ENCODE measurements at regions not wholly inside any gene's neighbourhood (a gene's known extent, or its start where the extent isn't known, plus 50 kb on each side); places are given as distances from the start of the nearest gene placed in this dataset.

DNA sequence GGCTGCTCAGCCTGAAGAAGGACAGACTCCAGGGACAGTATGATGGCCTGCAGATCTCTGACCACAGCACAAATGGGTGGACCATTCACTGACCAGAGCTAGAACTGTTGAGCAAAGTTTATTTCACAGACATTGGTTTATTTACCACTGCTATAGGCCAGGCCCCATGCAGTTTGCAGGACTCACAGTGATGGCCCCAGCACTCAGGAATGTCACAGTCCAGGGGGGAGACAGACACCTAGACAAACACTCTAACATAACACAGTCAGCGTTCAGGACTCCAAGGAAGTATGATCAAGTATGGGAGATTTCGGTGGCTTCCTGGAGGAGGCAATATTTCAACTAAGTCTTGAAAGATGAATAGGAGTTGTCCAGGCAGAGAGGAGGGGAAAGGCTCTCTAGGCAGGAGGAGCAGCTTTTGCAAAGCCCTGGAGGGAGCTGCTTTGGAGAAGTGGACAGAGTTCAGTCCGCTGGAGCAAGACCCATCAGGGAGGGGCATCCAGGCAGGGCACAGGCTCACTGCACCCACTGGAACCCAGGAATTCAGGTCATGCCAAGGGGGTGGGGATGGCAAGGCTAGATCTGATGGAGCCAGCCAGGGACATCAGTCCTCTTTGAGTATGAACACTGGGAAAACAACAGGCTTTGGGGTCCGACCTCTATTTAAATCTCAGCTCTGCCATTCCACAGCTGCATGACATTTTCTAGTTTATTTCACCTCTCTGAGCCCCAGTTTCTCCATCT is 454.3 kb downstream of the MATN1 start:
- DNase-seq, result no peak
- Histone ChIP-seq H3K27me3 (no peaks in the 10 kb centered on the region), H3K36me3 (no peaks in the 10 kb centered on the region), H3K4me3 (no peak overlapping the region), H3K27ac (no peak overlapping the region), H3K9me3 (no peaks in the 10 kb centered on the region), H3K4me1 (ENCODE audit: insufficient read depth) (no peaks in the 10 kb centered on the region)
- intact Hi-C loops (cut with DNase I), result no loop called here
- WGBS, 3 donors, result 55 to 84% (median 76%) methylated on average over 4 of the region's 4 CpGs
- TF ChIP-seq EP300 (IDR thresholded peaks at IDR 0.05), result no peak
- no peak for TF ChIP-seq POLR2A (IDR thresholded peaks at IDR 0.05)
- TF ChIP-seq, protein P1, sequence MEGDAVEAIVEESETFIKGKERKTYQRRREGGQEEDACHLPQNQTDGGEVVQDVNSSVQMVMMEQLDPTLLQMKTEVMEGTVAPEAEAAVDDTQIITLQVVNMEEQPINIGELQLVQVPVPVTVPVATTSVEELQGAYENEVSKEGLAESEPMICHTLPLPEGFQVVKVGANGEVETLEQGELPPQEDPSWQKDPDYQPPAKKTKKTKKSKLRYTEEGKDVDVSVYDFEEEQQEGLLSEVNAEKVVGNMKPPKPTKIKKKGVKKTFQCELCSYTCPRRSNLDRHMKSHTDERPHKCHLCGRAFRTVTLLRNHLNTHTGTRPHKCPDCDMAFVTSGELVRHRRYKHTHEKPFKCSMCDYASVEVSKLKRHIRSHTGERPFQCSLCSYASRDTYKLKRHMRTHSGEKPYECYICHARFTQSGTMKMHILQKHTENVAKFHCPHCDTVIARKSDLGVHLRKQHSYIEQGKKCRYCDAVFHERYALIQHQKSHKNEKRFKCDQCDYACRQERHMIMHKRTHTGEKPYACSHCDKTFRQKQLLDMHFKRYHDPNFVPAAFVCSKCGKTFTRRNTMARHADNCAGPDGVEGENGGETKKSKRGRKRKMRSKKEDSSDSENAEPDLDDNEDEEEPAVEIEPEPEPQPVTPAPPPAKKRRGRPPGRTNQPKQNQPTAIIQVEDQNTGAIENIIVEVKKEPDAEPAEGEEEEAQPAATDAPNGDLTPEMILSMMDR (IDR thresholded peaks at IDR 0.05), result no peak

GRCh38 chr1:30267856-30268255 is 455.5 kb downstream of the MATN1 start:
- DNase-seq, result no peak
- WGBS, 3 donors, result 71 to 84% (median 77%) methylated on average over 6 of the region's 6 CpGs
- no peaks in the 10 kb centered on the region for H3K27me3 ChIP-seq
- H3K27ac ChIP-seq, result no peak overlapping the region
- TF ChIP-seq EP300 (IDR thresholded peaks at IDR 0.05), result no peak
- TF ChIP-seq, protein P1 (IDR thresholded peaks at IDR 0.05), result no peak
- no peak for TF ChIP-seq POLR2A (IDR thresholded peaks at IDR 0.05)
- H3K4me1 ChIP-seq (ENCODE audit: insufficient read depth), result no peaks in the 10 kb centered on the region
- H3K9me3 ChIP-seq, result no peaks in the 10 kb centered on the region
- no peak overlapping the region for H3K4me3 ChIP-seq
- intact Hi-C loops (cut with DNase I), result no loop called here
- H3K36me3 ChIP-seq, result no peaks in the 10 kb centered on the region

GRCh38 chr1:30267046-30267445 is 456.3 kb downstream of the MATN1 start:
- TF ChIP-seq EP300 (IDR thresholded peaks at IDR 0.05) (no peak), POLR2A (IDR thresholded peaks at IDR 0.05) (no peak)
- TF ChIP-seq, protein P1 (IDR thresholded peaks at IDR 0.05), result no peak
- H3K4me1 ChIP-seq (ENCODE audit: insufficient read depth), result no peaks in the 10 kb centered on the region
- DNase-seq, result no peak
- no peaks in the 10 kb centered on the region for H3K36me3 ChIP-seq
- no peaks in the 10 kb centered on the region for H3K9me3 ChIP-seq
- H3K27ac ChIP-seq, result no peak overlapping the region
- no peaks in the 10 kb centered on the region for H3K27me3 ChIP-seq
- no peak overlapping the region for H3K4me3 ChIP-seq
- intact Hi-C loops (cut with DNase I), result no loop called here
- WGBS, 3 donors, result 85 to 91% (median 90%) methylated on average over 4 of the region's 4 CpGs

DNA sequence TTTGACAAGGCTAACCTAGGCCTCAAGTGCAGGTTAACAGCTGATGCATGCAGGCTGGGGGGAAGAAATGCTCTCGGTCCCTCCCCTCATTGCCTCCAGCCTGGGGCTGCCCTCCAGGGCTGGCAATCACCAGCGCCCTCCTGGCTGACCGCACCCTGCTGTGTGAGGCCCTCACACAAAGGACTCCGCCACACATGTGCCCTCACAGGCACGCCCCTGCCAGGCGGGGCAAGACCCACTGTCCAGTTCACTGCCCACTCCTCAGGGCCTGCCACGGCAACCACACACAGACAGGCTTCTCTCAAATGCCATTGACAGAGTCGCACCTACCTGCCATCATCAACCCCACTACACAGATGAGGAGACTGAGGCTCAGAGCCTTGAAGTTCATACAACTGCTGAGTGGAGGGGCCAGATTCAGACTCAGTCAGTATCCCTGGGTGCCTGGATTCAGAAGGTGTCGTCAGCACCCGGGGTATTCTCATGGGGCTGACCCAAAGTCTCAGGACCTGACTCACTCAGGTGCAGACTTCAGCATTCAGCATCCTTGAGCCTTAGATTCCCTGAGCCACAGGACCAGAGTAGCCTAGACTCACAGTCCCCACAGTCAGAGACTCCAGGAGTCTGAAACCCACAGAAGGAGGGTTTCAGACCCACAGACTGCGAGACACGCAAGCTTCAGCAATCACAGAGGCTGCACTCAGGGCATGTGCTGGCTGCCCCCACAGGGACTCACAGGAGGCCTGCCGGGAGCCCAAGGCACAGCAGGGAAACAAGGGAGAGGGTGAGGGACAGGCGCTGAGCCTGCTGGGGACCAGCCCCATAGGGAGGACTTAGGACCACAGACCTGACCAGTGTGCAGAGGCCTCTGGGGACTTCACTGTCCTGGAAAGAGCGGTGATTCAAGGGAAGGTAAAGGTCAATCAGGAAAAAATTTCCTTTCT is 458.0 kb downstream of the MATN1 start:
- Histone ChIP-seq H3K27me3 (no peaks in the 10 kb centered on the region), H3K36me3 (no peaks in the 10 kb centered on the region), H3K9me3 (no peaks in the 10 kb centered on the region), H3K27ac (no peak overlapping the region), H3K4me3 (no peak overlapping the region), H3K4me1 (ENCODE audit: insufficient read depth) (no peaks in the 10 kb centered on the region)
- TF ChIP-seq POLR2A (IDR thresholded peaks at IDR 0.05) (no peak), EP300 (IDR thresholded peaks at IDR 0.05) (no peak)
- TF ChIP-seq, protein P1 (IDR thresholded peaks at IDR 0.05), result no peak
- intact Hi-C loops (cut with DNase I), result no loop called here
- 80 to 89% (median 87%) methylated on average over 15 of the region's 15 CpGs for WGBS, 3 donors
- no peak for DNase-seq

Data from ovary (tissue), 7 donors.